HCT116 (cell line): ENCODE measurements at regions not wholly inside any gene's neighbourhood (a gene's known extent, or its start where the extent isn't known, plus 50 kb on each side); places are given as distances from the start of the nearest gene placed in this dataset.

Experiments used
- ATAC-seq: fragments of 200-7000 bp; cut with Tn5 transposase; 2 replicates; pipeline ENCODE4 v1.9.1; 2020; ENCODE audit warnings: mild to moderate bottlenecking, moderate library complexity
- BruUV-seq: library from RNA; stranded (reverse); fragments of 400-500 nt; replicated peaks from 2 replicates; lab custom pipeline; 2021; lab: Mats Ljungman, UMichigan
- CTCF ChIA-PET: fragments of 300-600 bp; sonication (Branson Sonifier 250); formaldehyde crosslinking; loops from one replicate; lab custom pipeline; 2021; ENCODE audit warnings: antibody characterized with exemption; lab: Charles Lee
- POLR2A ChIA-PET: fragments of 300-600, 350-600 bp; sonication (Branson Sonifier 250); formaldehyde crosslinking; loops from one replicate; lab custom pipeline; 2021; ENCODE audit warnings: antibody characterized with exemption; lab: Charles Lee
- RAD21 ChIA-PET, 2 experiments: fragments of 300-600 bp; sonication (Branson Sonifier 250); formaldehyde crosslinking; loops; one replicate each; lab custom pipeline; 2023; ENCODE audit warnings: low total read pairs in 2 of 2; ENCODE audit not compliant: uncharacterized antibody in 2 of 2, unreplicated experiment in 2 of 2, low non-redundant PET in 1 of 2; lab: Charles Lee
- DNase-seq: peaks from one replicate; pipeline ENCODE4 v3.0.0-alpha.2; 2010; ENCODE audit warnings: low read depth, low spot score
- H2AFZ ChIP-seq: fragments of 200-600 bp; shearing (Covaris generic), sonication (generic); 2 replicates; pipeline ENCODE4 v1.6.1; 2017; ENCODE audit warnings: low read depth, mixed run types, mixed read lengths, antibody characterized with exemption, low read length; ENCODE audit not compliant: poor library complexity, severe bottlenecking
- H3K27ac ChIP-seq: 2 replicates; pipeline ENCODE4 v1.5.1; 2012; ENCODE audit warnings: low read depth, low read length
- H3K27me3 ChIP-seq: fragments of 200-600 bp; sonication (generic); 2 replicates; pipeline ENCODE4 v1.6.1; 2016; ENCODE audit warnings: mixed run types, low read length, mixed read lengths; ENCODE audit not compliant: insufficient read depth
- H3K36me3 ChIP-seq, 2 experiments: fragments of 200-500 bp in 1 of 2; fragments of 200-600 bp in 1 of 2; sonication (Bioruptor generic) in 1 of 2; sonication (generic) in 1 of 2; 2 replicates each; pipeline versions ENCODE4 v1.5.1 to v1.6.1; 2014 to 2016; ENCODE audit warnings: low read length in 2 of 2, inconsistent platforms in 1 of 2, mixed read lengths in 1 of 2, mixed run types in 1 of 2; ENCODE audit not compliant: insufficient read depth in 2 of 2, control insufficient read depth in 1 of 2
- H3K4me1 ChIP-seq, 2 experiments: fragments of 200-600 bp in 1 of 2; sonication (generic) in 1 of 2; 2 replicates each; pipeline versions ENCODE4 v1.5.1 to v1.6.1; 2012 to 2017; ENCODE audit warnings: low read length in 2 of 2, inconsistent platforms in 1 of 2, mild to moderate bottlenecking in 1 of 2, mixed read lengths in 1 of 2, mixed run types in 1 of 2, moderate library complexity in 1 of 2; ENCODE audit not compliant: insufficient read depth in 2 of 2, control insufficient read depth in 1 of 2
- H3K4me2 ChIP-seq: fragments of 200-600 bp; sonication (generic); 2 replicates; pipeline ENCODE4 v1.6.1; 2017; ENCODE audit warnings: mixed run types, low read length, mixed read lengths
- H3K4me3 ChIP-seq, 2 experiments: fragments of 200-600 bp in 1 of 2; sonication (generic) in 1 of 2; replicated peaks in 1 of 2; 2 replicates each; pipeline ENCODE4 v1.5.1; 2011 to 2016; ENCODE audit warnings: low read length in 2 of 2, control low read depth in 1 of 2, low read depth in 1 of 2, mild to moderate bottlenecking in 1 of 2, mixed read lengths in 1 of 2, mixed run types in 1 of 2
- H3K79me2 ChIP-seq: fragments of 200-600 bp; sonication (generic); 2 replicates; pipeline ENCODE4 v1.6.1; 2017; ENCODE audit warnings: mild to moderate bottlenecking, mixed run types, low read length, moderate library complexity, mixed read lengths; ENCODE audit not compliant: insufficient read depth
- H3K9ac ChIP-seq: fragments of 200-600 bp; sonication (generic); 2 replicates; pipeline ENCODE4 v1.6.1; 2016; ENCODE audit warnings: low read length, mixed read lengths
- H3K9me2 ChIP-seq: fragments of 200-600 bp; sonication (generic), shearing (Covaris generic); 2 replicates; pipeline ENCODE4 v1.6.1; 2017; ENCODE audit warnings: mixed run types, mild to moderate bottlenecking, moderate library complexity; ENCODE audit not compliant: insufficient read depth
- H3K9me3 ChIP-seq, 2 experiments: fragments of 200-500 bp in 1 of 2; fragments of 200-600 bp in 1 of 2; sonication (Bioruptor generic) in 1 of 2; sonication (generic) in 1 of 2; 2 replicates each; pipeline ENCODE4 v1.6.1; 2014 to 2017; ENCODE audit warnings: low read length in 2 of 2, mixed read lengths in 2 of 2, inconsistent platforms in 1 of 2, low read depth in 1 of 2, mild to moderate bottlenecking in 1 of 2, mixed run types in 1 of 2, moderate library complexity in 1 of 2; ENCODE audit not compliant: control insufficient read depth in 1 of 2, insufficient read depth in 1 of 2
- H4K20me1 ChIP-seq: fragments of 200-600 bp; sonication (generic), shearing (Covaris generic); 2 replicates; pipeline ENCODE4 v1.6.1; 2017; ENCODE audit warnings: mixed run types, mild to moderate bottlenecking, moderate library complexity; ENCODE audit not compliant: insufficient read depth
- CBX3 ChIP-seq: IDR thresholded peaks from 2 replicates; pipeline ENCODE4 v1.6.1; 2012; ENCODE audit warnings: low read depth
- CEBPB ChIP-seq: IDR thresholded peaks from 2 replicates; pipeline ENCODE4 v1.6.1; 2012; ENCODE audit warnings: low read depth
- CTCF ChIP-seq, 3 experiments: fragments of 200-600 bp in 1 of 3; sonication (generic) in 1 of 3; IDR thresholded peaks in 2 of 3; conservative IDR thresholded peaks in 1 of 3; 2 replicates each; pipeline ENCODE4 v1.5.1; 2012 to 2017; ENCODE audit warnings: low read depth in 2 of 3, low read length in 2 of 3, antibody characterized with exemption in 1 of 3, borderline replicate concordance in 1 of 3, control low read depth in 1 of 3, mild to moderate bottlenecking in 1 of 3, mixed read lengths in 1 of 3, mixed run types in 1 of 3, moderate library complexity in 1 of 3; ENCODE audit not compliant: insufficient read depth in 1 of 3
- JUND ChIP-seq: IDR thresholded peaks from 2 replicates; pipeline ENCODE4 v1.6.1; 2012
- TCF7L2 ChIP-seq: IDR thresholded peaks from 2 replicates; pipeline ENCODE4 v1.7.0; 2011; ENCODE audit warnings: borderline replicate concordance, inconsistent platforms; ENCODE audit not compliant: insufficient read depth, insufficient read length; ENCODE audit errors: extremely low read depth
- YY1 ChIP-seq: IDR thresholded peaks from 2 replicates; pipeline ENCODE4 v1.6.1; 2011; ENCODE audit warnings: low read length, low read depth, moderate library complexity, mild to moderate bottlenecking; ENCODE audit not compliant: insufficient replicate concordance; ENCODE audit errors: extremely low read depth
- ZFX ChIP-seq: fragments of 450-650 bp; IDR thresholded peaks from 2 replicates; pipeline ENCODE4 v1.6.1; 2017
- ZNF274 ChIP-seq: fragments of 200-500 bp; sonication (Bioruptor generic); IDR thresholded peaks from 2 replicates; pipeline ENCODE4 v1.6.1; 2014; ENCODE audit warnings: mild to moderate bottlenecking, low read depth, low read length, inconsistent platforms
- intact Hi-C: fragments of 100-400 bp; cut with micrococcal nuclease; formaldehyde crosslinking; loops from 2 replicates; pipeline ENCODE4 v1.10.0; 2022
- TF ChIP-seq, protein P1 (sequence below): IDR thresholded peaks from 2 replicates; pipeline ENCODE4 v1.6.1; 2012

GRCh38 chr2:226398580-226398979 is 401.0 kb downstream of the IRS1 start:
- Histone ChIP-seq H3K9me2 (no peaks in the 10 kb centered on the region), H4K20me1 (no peaks in the 10 kb centered on the region), H3K79me2 (no peaks in the 10 kb centered on the region), H3K4me1 (peaks cover 0 to 5% of the 10 kb centered on the region in 2 experiments; a peak in 1 of 4 replicates), H3K27me3 (no peaks in the 10 kb centered on the region), H3K4me3 (no peak overlapping the region), H3K27ac (no peak overlapping the region), H3K4me2 (no peak overlapping the region), H3K36me3 (peaks cover 0 to 10% of the 10 kb centered on the region in 2 experiments; a peak in 1 of 4 replicates), H2AFZ (no peak overlapping the region), H3K9me3 (no peaks in the 10 kb centered on the region), H3K9ac (no peak overlapping the region)
- intact Hi-C loops = no loop called here
- ATAC-seq = no peak
- ChIA-PET CTCF (no interaction called here), POLR2A (no interaction called here), RAD21 (no interaction called here)
- no TSS peak for BruUV-seq
- DNase-seq = no peak
- no peak for TF ChIP-seq ZFX

- H3K27me3 ChIP-seq = no peaks in the 10 kb centered on the region
- DNase-seq = no peak
- intact Hi-C loops = no loop called here
- no peaks in the 10 kb centered on the region for H3K4me1 ChIP-seq
- H3K4me2 ChIP-seq = no peak overlapping the region
- ATAC-seq = no peak
- ChIA-PET CTCF (no interaction called here), POLR2A (no interaction called here), RAD21 (no interaction called here)
- H3K9ac ChIP-seq = no peak overlapping the region
- no peaks in the 10 kb centered on the region for H3K9me3 ChIP-seq
- H3K4me3 ChIP-seq = no peak overlapping the region
- TF ChIP-seq, protein P1, sequence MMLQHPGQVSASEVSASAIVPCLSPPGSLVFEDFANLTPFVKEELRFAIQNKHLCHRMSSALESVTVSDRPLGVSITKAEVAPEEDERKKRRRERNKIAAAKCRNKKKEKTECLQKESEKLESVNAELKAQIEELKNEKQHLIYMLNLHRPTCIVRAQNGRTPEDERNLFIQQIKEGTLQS = no peak
- TF ChIP-seq ZNF274 (no peak), YY1 (no peak), CTCF (IDR thresholded peaks at IDR 0.05 in 2 of 3, conservative IDR thresholded peaks at IDR 0.05 in 1 of 3; ENCODE audit: borderline replicate concordance in 1 of 3, insufficient read depth in 1 of 3, low read depth in 2 of 3, low read length in 2 of 3) (no peak), CBX3 (no peak), JUND (no peak), CEBPB (no peak), TCF7L2 (no peak)
- no peaks in the 10 kb centered on the region for H3K9me2 ChIP-seq
- H3K79me2 ChIP-seq = no peaks in the 10 kb centered on the region
- no peak overlapping the region for H2AFZ ChIP-seq
- BruUV-seq = no TSS peak
- no peaks in the 10 kb centered on the region for H4K20me1 ChIP-seq
- no peak overlapping the region for H3K27ac ChIP-seq
- peaks cover 0 to 17% of the 10 kb centered on the region in 2 experiments; a peak in 1 of 4 replicates for H3K36me3 ChIP-seq
Measured at GRCh38 chr2:226396541-226396940, 403.1 kb downstream of the IRS1 start.
